Karpas-422 (cell line): ENCODE measurements at regions not wholly inside any gene's neighbourhood (a gene's known extent, or its start where the extent isn't known, plus 50 kb on each side); places are given as distances from the start of the nearest gene placed in this dataset.

Experiments
- DNase-seq: peaks from one replicate; pipeline ENCODE4 v3.0.0-alpha.2; 2015
- H2AFZ ChIP-seq: fragments of 200-600 bp; sonication (generic); 2 replicates; pipeline ENCODE4 v1.6.1; 2014; ENCODE audit warnings: antibody characterized with exemption, low read length, mixed read lengths
- H3K27ac ChIP-seq: fragments of 200-600 bp; sonication (generic); 2 replicates; pipeline ENCODE4 v1.5.1; 2014; ENCODE audit warnings: mild to moderate bottlenecking, low read length, moderate library complexity
- H3K27me3 ChIP-seq: fragments of 200-600 bp; sonication (generic); 2 replicates; pipeline ENCODE4 v1.6.1; 2014; ENCODE audit warnings: low read length, mixed read lengths
- H3K36me3 ChIP-seq: fragments of 200-600 bp; sonication (generic); 2 replicates; pipeline ENCODE4 v1.6.1; 2014; ENCODE audit warnings: low read length, mixed read lengths; ENCODE audit not compliant: insufficient read depth
- H3K4me1 ChIP-seq: fragments of 200-600 bp; sonication (generic); 2 replicates; pipeline ENCODE4 v1.6.1; 2014; ENCODE audit warnings: mild to moderate bottlenecking, low read length, mixed read lengths
- H3K4me2 ChIP-seq: fragments of 200-600 bp; sonication (generic); 2 replicates; pipeline ENCODE4 v1.6.1; 2014; ENCODE audit warnings: low read length, low read depth, mild to moderate bottlenecking; ENCODE audit not compliant: poor library complexity, severe bottlenecking
- H3K4me3 ChIP-seq: fragments of 200-600 bp; sonication (generic); 2 replicates; pipeline ENCODE4 v1.5.1; 2014; ENCODE audit warnings: mild to moderate bottlenecking, antibody characterized with exemption, low read length, mixed read lengths
- H3K79me2 ChIP-seq: fragments of 200-600 bp; sonication (generic); 2 replicates; pipeline ENCODE4 v1.6.1; 2014; ENCODE audit warnings: mild to moderate bottlenecking, low read length, mixed read lengths
- H3K9ac ChIP-seq: fragments of 200-600 bp; sonication (generic); 2 replicates; pipeline ENCODE4 v1.6.0; 2014; ENCODE audit warnings: low read length
- H3K9me2 ChIP-seq: fragments of 200-600 bp; sonication (generic), shearing (Covaris generic); replicated peaks from 2 replicates; pipeline ENCODE4 v1.6.0; 2014; ENCODE audit warnings: mild to moderate bottlenecking, low read length, moderate library complexity; ENCODE audit not compliant: insufficient read depth
- H3K9me3 ChIP-seq: fragments of 300-700, 200-600 bp; sonication (generic); 2 replicates; pipeline ENCODE4 v1.6.1; 2014; ENCODE audit warnings: low read length, mixed read lengths
- H4K20me1 ChIP-seq: fragments of 200-600 bp; sonication (generic); 2 replicates; pipeline ENCODE4 v1.6.1; 2014; ENCODE audit warnings: mild to moderate bottlenecking, antibody characterized with exemption, low read length, low read depth; ENCODE audit not compliant: insufficient read depth

- H3K36me3 ChIP-seq, result no peaks in the 10 kb centered on the region
- no peak overlapping the region for H3K9ac ChIP-seq
- H3K9me3 ChIP-seq, result peaks cover 8% of the 10 kb centered on the region
- no peaks in the 10 kb centered on the region for H4K20me1 ChIP-seq
- H2AFZ ChIP-seq, result no peak overlapping the region
- no peaks in the 10 kb centered on the region for H3K4me1 ChIP-seq
- H3K4me3 ChIP-seq, result no peak overlapping the region
- H3K79me2 ChIP-seq, result no peaks in the 10 kb centered on the region
- no peaks in the 10 kb centered on the region for H3K27me3 ChIP-seq
- H3K9me2 ChIP-seq, result no peaks in the 10 kb centered on the region
- no peak for DNase-seq
- no peak overlapping the region for H3K27ac ChIP-seq
- H3K4me2 ChIP-seq, result no peak overlapping the region
Observed at GRCh38 chr13:82432949-82433348, 1449.3 kb downstream of the SLITRK1 start.

- H4K20me1 ChIP-seq, result no peaks in the 10 kb centered on the region
- no peaks in the 10 kb centered on the region for H3K27me3 ChIP-seq
- no peak overlapping the region for H3K4me3 ChIP-seq
- H3K79me2 ChIP-seq, result no peaks in the 10 kb centered on the region
- no peak overlapping the region for H3K27ac ChIP-seq
- DNase-seq, result no peak
- H3K9me3 ChIP-seq, result peaks cover 18% of the 10 kb centered on the region; the same call in 1 of the 2 replicates
- H3K9ac ChIP-seq, result no peak overlapping the region
- no peaks in the 10 kb centered on the region for H3K4me1 ChIP-seq
- H3K36me3 ChIP-seq, result no peaks in the 10 kb centered on the region
- no peaks in the 10 kb centered on the region for H3K9me2 ChIP-seq
- no peak overlapping the region for H3K4me2 ChIP-seq
- no peak overlapping the region for H2AFZ ChIP-seq
Observed at GRCh38 chr13:82412749-82413148, 1469.5 kb downstream of the SLITRK1 start.

DNA sequence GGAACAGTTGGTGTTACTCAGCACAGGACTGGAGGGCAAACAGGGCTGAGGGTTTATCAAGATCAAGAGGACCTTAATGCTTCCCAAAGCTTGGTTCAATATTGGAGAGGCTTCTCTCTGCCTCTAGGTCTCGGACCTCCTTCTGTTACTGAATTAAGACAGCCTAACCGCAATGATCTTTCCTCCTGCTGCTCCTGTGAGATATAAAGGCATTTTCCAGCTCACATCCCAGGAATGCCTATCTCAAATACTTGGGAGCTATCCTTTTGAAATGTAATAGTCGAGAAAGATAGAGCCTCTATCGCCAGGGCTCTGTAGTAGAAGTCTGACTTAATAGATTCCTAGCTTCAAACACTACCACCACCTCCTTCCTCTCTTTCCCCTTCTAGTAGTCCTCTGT, 1475.0 kb downstream of the SLITRK1 start:
- Histone ChIP-seq H3K4me2 (no peak overlapping the region), H3K27ac (no peak overlapping the region), H3K4me3 (no peak overlapping the region), H3K79me2 (no peaks in the 10 kb centered on the region), H4K20me1 (no peaks in the 10 kb centered on the region), H3K4me1 (no peaks in the 10 kb centered on the region), H3K27me3 (no peaks in the 10 kb centered on the region), H3K9me2 (no peaks in the 10 kb centered on the region), H3K9me3 (no peaks in the 10 kb centered on the region; the same call in 1 of the 2 replicates), H3K9ac (no peak overlapping the region), H3K36me3 (no peaks in the 10 kb centered on the region), H2AFZ (no peak overlapping the region)
- no peak for DNase-seq

GRCh38 chr13:82374719-82375118, 1507.6 kb downstream of the SLITRK1 start:
- Histone ChIP-seq H3K27ac (no peak overlapping the region), H2AFZ (no peak overlapping the region), H3K9ac (no peak overlapping the region), H3K9me2 (no peaks in the 10 kb centered on the region), H3K36me3 (no peaks in the 10 kb centered on the region), H3K79me2 (no peaks in the 10 kb centered on the region), H3K4me2 (no peak overlapping the region), H4K20me1 (no peaks in the 10 kb centered on the region), H3K4me3 (no peak overlapping the region), H3K27me3 (no peaks in the 10 kb centered on the region), H3K4me1 (no peaks in the 10 kb centered on the region), H3K9me3 (peaks cover 12% of the 10 kb centered on the region)
- DNase-seq, result no peak

DNA sequence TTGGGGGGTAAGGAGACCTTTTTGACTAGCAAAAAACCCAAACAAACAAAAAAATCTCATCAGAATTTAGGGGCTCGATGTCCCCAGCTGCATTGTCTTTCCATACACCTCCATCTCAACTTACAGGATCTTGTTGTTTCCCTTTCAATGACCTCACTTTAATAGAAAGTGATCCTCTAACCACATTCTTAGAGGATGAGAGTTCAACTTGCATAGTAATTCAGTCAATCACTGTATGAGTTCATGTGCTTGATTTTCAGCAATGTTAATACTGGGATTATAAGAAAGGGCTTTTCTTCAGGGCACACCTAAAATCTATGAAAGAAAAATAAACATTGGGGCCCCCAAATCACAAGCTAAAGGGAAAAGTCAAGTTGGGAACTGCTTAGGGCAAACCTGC, 1512.0 kb downstream of the SLITRK1 start:
- H3K27ac ChIP-seq, result no peak overlapping the region
- no peak overlapping the region for H2AFZ ChIP-seq
- H3K79me2 ChIP-seq, result no peaks in the 10 kb centered on the region
- H3K9ac ChIP-seq, result no peak overlapping the region
- H3K9me2 ChIP-seq, result no peaks in the 10 kb centered on the region
- no peak overlapping the region for H3K4me2 ChIP-seq
- H3K27me3 ChIP-seq, result no peaks in the 10 kb centered on the region
- no peaks in the 10 kb centered on the region for H3K36me3 ChIP-seq
- no peaks in the 10 kb centered on the region for H4K20me1 ChIP-seq
- peaks cover 7% of the 10 kb centered on the region for H3K9me3 ChIP-seq
- no peaks in the 10 kb centered on the region for H3K4me1 ChIP-seq
- H3K4me3 ChIP-seq, result no peak overlapping the region
- DNase-seq, result no peak

DNA sequence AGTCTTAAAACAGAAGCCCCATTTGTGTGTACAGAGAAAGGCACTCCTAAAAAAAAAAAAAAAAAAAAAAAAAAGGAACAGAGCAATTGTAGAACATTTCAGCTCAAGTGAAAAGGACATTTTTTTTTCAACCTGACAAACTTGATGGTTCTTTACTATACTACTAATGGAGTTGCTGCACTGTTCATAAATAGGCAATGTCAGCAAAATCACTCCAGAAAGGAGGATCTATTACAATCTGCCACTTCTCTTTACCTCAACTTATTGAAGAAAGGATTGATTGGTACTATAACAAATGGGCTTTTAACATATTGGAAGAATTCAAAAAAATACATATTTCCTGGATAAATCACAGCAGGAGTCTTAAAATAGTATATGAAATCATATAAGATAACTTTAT, 1517.7 kb downstream of the SLITRK1 start:
- H3K9me3 ChIP-seq, result peaks cover 7% of the 10 kb centered on the region
- H3K4me1 ChIP-seq, result no peaks in the 10 kb centered on the region
- H2AFZ ChIP-seq, result no peak overlapping the region
- no peaks in the 10 kb centered on the region for H3K36me3 ChIP-seq
- no peaks in the 10 kb centered on the region for H3K9me2 ChIP-seq
- H3K4me3 ChIP-seq, result no peak overlapping the region
- no peak overlapping the region for H3K27ac ChIP-seq
- H4K20me1 ChIP-seq, result no peaks in the 10 kb centered on the region
- H3K79me2 ChIP-seq, result no peaks in the 10 kb centered on the region
- H3K4me2 ChIP-seq, result no peak overlapping the region
- no peaks in the 10 kb centered on the region for H3K27me3 ChIP-seq
- no peak overlapping the region for H3K9ac ChIP-seq
- no peak for DNase-seq

GRCh38 chr13:82358284-82358683, 1524.0 kb downstream of the SLITRK1 start:
- no peak overlapping the region for H3K27ac ChIP-seq
- H3K9me2 ChIP-seq, result no peaks in the 10 kb centered on the region
- no peaks in the 10 kb centered on the region for H3K36me3 ChIP-seq
- H3K9ac ChIP-seq, result no peak overlapping the region
- H3K27me3 ChIP-seq, result no peaks in the 10 kb centered on the region
- DNase-seq, result no peak
- no peaks in the 10 kb centered on the region; the same call in 1 of the 2 replicates for H3K9me3 ChIP-seq
- no peak overlapping the region for H3K4me2 ChIP-seq
- H2AFZ ChIP-seq, result no peak overlapping the region
- no peaks in the 10 kb centered on the region for H4K20me1 ChIP-seq
- no peak overlapping the region for H3K4me3 ChIP-seq
- no peaks in the 10 kb centered on the region for H3K79me2 ChIP-seq
- no peaks in the 10 kb centered on the region for H3K4me1 ChIP-seq

GRCh38 chr13:82356667-82357410, 1525.4 kb downstream of the SLITRK1 start:
- H2AFZ ChIP-seq, result no peak overlapping the region
- no peak overlapping the region for H3K9ac ChIP-seq
- no peaks in the 10 kb centered on the region for H3K36me3 ChIP-seq
- H3K4me1 ChIP-seq, result no peaks in the 10 kb centered on the region
- no peak overlapping the region for H3K4me3 ChIP-seq
- H3K4me2 ChIP-seq, result no peak overlapping the region
- H3K79me2 ChIP-seq, result no peaks in the 10 kb centered on the region
- no peaks in the 10 kb centered on the region for H3K27me3 ChIP-seq
- no peaks in the 10 kb centered on the region for H4K20me1 ChIP-seq
- no peak for DNase-seq
- H3K9me3 ChIP-seq, result no peaks in the 10 kb centered on the region; the same call in 1 of the 2 replicates
- no peaks in the 10 kb centered on the region for H3K9me2 ChIP-seq
- H3K27ac ChIP-seq, result no peak overlapping the region
